OCI-LY3 (cell line): ENCODE measurements at regions not wholly inside any gene's neighbourhood (a gene's known extent, or its start where the extent isn't known, plus 50 kb on each side); places are given as distances from the start of the nearest gene placed in this dataset.

Experiments used
- CTCF ChIP-seq: fragments of 200-600, 300-600 bp; sonication (generic); IDR thresholded peaks from 2 replicates; pipeline ENCODE4 v1.5.1; 2014; ENCODE audit warnings: antibody characterized with exemption, low read length, low read depth
- EZH2phosphoT487 ChIP-seq: fragments of 200-600 bp; shearing (Covaris generic); IDR thresholded peaks from 2 replicates; pipeline ENCODE4 v1.6.1; 2018; ENCODE audit warnings: antibody characterized with exemption, mixed run types, low read depth

- TF ChIP-seq CTCF: no peak
- TF ChIP-seq EZH2phosphoT487: no peak
These were observed 144.1 kb downstream of the CTTN start for GRCh38 chr11:70542406-70542805.
